HS-27A (cell line): ENCODE measurements at regions not wholly inside any gene's neighbourhood (a gene's known extent, or its start where the extent isn't known, plus 50 kb on each side); places are given as distances from the start of the nearest gene placed in this dataset.

Experiments
- DNase-seq: peaks from one replicate; pipeline ENCODE4 v3.0.0-alpha.2; 2012; ENCODE audit warnings: low read depth, missing footprints

DNA sequence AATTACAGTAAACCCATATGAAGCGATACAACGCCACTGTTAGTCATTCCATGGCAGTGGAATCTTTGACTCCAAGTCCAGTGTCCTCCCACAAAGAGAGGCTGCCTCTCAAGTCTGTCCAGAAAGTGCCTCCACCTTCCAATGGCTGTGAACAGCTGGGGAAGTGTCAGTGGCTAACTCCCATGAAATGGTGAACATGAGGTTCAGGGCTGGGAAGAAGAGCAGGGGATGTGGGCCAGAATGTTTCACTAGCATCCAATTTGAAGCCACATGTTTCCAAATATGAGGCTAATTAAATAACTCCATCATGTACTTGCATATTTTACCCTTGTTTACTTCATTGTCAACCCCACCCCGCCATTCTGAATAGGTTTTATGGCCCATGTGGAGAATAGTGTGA, 53.1 kb upstream of the CHST15 start:
- DNase-seq = no peak

DNA sequence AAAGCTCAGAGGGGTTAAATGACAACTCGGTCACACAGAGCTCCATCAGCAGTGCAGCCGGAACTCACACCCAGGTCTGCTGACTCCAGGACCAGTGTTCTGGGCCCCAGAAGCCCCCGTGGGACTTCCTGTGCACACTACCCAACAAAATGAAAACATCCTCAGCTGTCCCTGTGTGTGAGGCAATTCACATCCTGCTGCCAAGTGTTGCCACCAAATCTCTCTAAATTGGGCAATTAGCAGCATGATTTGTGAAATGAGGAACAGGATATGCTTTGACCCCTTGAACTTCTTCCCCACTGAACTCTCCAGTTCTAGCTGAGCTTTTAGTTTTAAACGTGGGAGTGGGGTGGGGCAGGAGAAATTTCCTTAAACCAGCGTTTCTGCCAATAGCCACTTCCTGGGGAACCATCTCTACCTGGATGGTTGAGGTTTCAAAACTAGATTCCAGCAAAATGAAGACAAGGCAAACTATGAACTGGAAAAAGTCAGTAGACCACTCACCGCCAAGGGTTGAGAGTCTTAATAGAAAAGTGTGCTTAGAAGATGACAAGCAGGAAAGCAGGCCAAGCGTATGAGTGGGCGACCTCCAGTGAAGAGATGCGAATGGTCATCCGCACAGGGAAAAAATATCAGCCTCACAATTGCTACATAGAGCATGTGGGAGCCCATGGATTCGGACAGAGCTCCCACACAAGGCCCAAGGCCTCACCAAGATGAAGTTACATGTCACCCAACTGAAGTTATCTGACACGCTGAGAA, 51.9 kb upstream of the CHST15 start:
- no peak for DNase-seq

DNA sequence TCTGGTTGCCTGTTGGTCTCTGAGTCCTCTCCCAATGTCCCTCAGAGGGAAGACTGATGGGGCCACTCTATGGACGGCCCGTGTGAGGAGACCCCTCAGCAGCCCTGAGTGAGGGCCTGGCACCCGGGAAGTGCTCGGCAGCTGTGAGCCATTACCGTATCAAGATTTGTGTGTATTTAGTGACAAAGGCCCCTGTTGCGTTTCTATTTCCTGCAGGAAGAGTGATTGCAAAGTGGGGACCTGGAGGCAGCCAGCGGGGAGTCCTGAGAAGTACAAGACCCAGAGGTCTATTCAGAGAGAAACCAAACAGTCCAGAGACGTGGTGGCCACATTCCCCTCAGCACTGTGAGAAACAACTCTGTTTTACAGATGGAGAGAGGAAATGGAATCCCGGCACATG, 51.1 kb upstream of the CHST15 start:
- DNase-seq = no peak

DNA sequence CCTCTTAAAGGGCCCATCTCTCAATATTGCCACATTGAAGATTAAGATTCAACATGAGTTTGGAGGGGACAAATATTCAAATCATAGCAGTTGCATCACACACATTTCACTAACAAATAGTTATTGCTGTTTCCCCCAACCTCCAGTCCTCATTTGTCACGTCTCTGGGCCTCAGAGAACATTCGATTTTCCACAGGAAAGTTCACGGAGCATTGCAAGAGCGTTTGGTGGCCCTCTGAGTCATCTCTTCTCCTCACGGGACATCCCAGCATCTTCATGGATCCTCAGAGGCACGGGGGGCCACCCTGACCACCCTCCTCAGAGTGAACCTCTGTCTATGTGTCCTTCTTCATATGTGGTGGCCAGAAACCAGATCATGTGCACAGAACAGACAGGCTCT, 50.3 kb upstream of the CHST15 start:
- no peak for DNase-seq
